ENCODE measurements at regions not wholly inside any gene's neighbourhood (a gene's known extent, or its start where the extent isn't known, plus 50 kb on each side); places are given as distances from the start of the nearest gene placed in this dataset.

- CTCF ChIA-PET = no interaction called here
- Histone ChIP-seq H3K4me3 (ENCODE audit: control insufficient read depth in 1 of 7, extremely low read depth in 1 of 7, insufficient read depth in 4 of 7, low read depth in 2 of 7, low read length in 6 of 7) (no peak overlapping the region), H3K4me1 (ENCODE audit: control extremely low read depth in 1 of 4, control insufficient read depth in 4 of 4, insufficient read depth in 4 of 4, low read length in 3 of 4) (no peaks in the 10 kb centered on the region), H3K36me3 (ENCODE audit: control insufficient read depth in 4 of 4, insufficient read depth in 4 of 4, low read length in 3 of 4) (no peaks in the 10 kb centered on the region), H3K27me3 (replicated peaks in 2 of 5; ENCODE audit: control insufficient read depth in 4 of 5, insufficient read depth in 5 of 5, low read length in 4 of 5) (no peaks in the 10 kb centered on the region), H3K27ac (ENCODE audit: insufficient read depth in 1 of 2, low read depth in 1 of 2, low read length in 2 of 2, poor library complexity in 1 of 2, severe bottlenecking in 2 of 2) (no peak overlapping the region), H3K9me3 (ENCODE audit: control extremely low read depth in 1 of 5, control insufficient read depth in 4 of 5, insufficient read depth in 2 of 5, low read depth in 1 of 5, low read length in 4 of 5) (peaks cover 0 to 11% (median 0%) of the 10 kb centered on the region in 5 experiments)
- WGBS (ENCODE audit: insufficient coverage) = 84% methylated on average over 3 of the region's 3 CpGs
- POLR2A ChIA-PET = no interaction called here
- no peak for DNase-seq
Observed at GRCh38 chr15:46111730-46112129, 476.9 kb downstream of the SQOR start.

GRCh38 chr15:46117071-46117470, 482.2 kb downstream of the SQOR start:
- H3K27me3 ChIP-seq (replicated peaks in 2 of 5; ENCODE audit: control insufficient read depth in 4 of 5, insufficient read depth in 5 of 5, low read length in 4 of 5) = no peaks in the 10 kb centered on the region
- CTCF ChIA-PET = no interaction called here
- DNase-seq = no peak
- POLR2A ChIA-PET = no interaction called here
- no peaks in the 10 kb centered on the region for H3K36me3 ChIP-seq (ENCODE audit: control insufficient read depth in 4 of 4, insufficient read depth in 4 of 4, low read length in 3 of 4)
- H3K27ac ChIP-seq (ENCODE audit: insufficient read depth in 1 of 2, low read depth in 1 of 2, low read length in 2 of 2, poor library complexity in 1 of 2, severe bottlenecking in 2 of 2) = no peak overlapping the region
- H3K4me3 ChIP-seq (ENCODE audit: control insufficient read depth in 1 of 7, extremely low read depth in 1 of 7, insufficient read depth in 4 of 7, low read depth in 2 of 7, low read length in 6 of 7) = no peak overlapping the region
- H3K4me1 ChIP-seq (ENCODE audit: control extremely low read depth in 1 of 4, control insufficient read depth in 4 of 4, insufficient read depth in 4 of 4, low read length in 3 of 4) = no peaks in the 10 kb centered on the region
- H3K9me3 ChIP-seq (ENCODE audit: control extremely low read depth in 1 of 5, control insufficient read depth in 4 of 5, insufficient read depth in 2 of 5, low read depth in 1 of 5, low read length in 4 of 5) = peaks cover 0 to 1% (median 0%) of the 10 kb centered on the region in 5 experiments

GRCh38 chr15:46120713-46121112, 485.9 kb downstream of the SQOR start:
- Histone ChIP-seq H3K36me3 (ENCODE audit: control insufficient read depth in 4 of 4, insufficient read depth in 4 of 4, low read length in 3 of 4) (no peaks in the 10 kb centered on the region), H3K27ac (ENCODE audit: insufficient read depth in 1 of 2, low read depth in 1 of 2, low read length in 2 of 2, poor library complexity in 1 of 2, severe bottlenecking in 2 of 2) (no peak overlapping the region), H3K9me3 (ENCODE audit: control extremely low read depth in 1 of 5, control insufficient read depth in 4 of 5, insufficient read depth in 2 of 5, low read depth in 1 of 5, low read length in 4 of 5) (peaks cover 0 to 7% (median 0%) of the 10 kb centered on the region in 5 experiments), H3K4me1 (ENCODE audit: control extremely low read depth in 1 of 4, control insufficient read depth in 4 of 4, insufficient read depth in 4 of 4, low read length in 3 of 4) (no peaks in the 10 kb centered on the region), H3K27me3 (replicated peaks in 2 of 5; ENCODE audit: control insufficient read depth in 4 of 5, insufficient read depth in 5 of 5, low read length in 4 of 5) (no peaks in the 10 kb centered on the region), H3K4me3 (ENCODE audit: control insufficient read depth in 1 of 7, extremely low read depth in 1 of 7, insufficient read depth in 4 of 7, low read depth in 2 of 7, low read length in 6 of 7) (no peak overlapping the region)
- ChIA-PET CTCF (no interaction called here), POLR2A (no interaction called here)
- 95% methylated on average over 3 of the region's 3 CpGs for WGBS (ENCODE audit: insufficient coverage)
- no peak for DNase-seq

- no peak overlapping the region for H3K27ac ChIP-seq (ENCODE audit: insufficient read depth in 1 of 2, low read depth in 1 of 2, low read length in 2 of 2, poor library complexity in 1 of 2, severe bottlenecking in 2 of 2)
- no peak for DNase-seq
- no peaks in the 10 kb centered on the region for H3K36me3 ChIP-seq (ENCODE audit: control insufficient read depth in 4 of 4, insufficient read depth in 4 of 4, low read length in 3 of 4)
- CTCF ChIA-PET = no interaction called here
- no peak overlapping the region for H3K4me3 ChIP-seq (ENCODE audit: control insufficient read depth in 1 of 7, extremely low read depth in 1 of 7, insufficient read depth in 4 of 7, low read depth in 2 of 7, low read length in 6 of 7)
- POLR2A ChIA-PET = no interaction called here
- H3K9me3 ChIP-seq (ENCODE audit: control extremely low read depth in 1 of 5, control insufficient read depth in 4 of 5, insufficient read depth in 2 of 5, low read depth in 1 of 5, low read length in 4 of 5) = peaks cover 0 to 7% (median 0%) of the 10 kb centered on the region in 5 experiments
- no peaks in the 10 kb centered on the region for H3K27me3 ChIP-seq (replicated peaks in 2 of 5; ENCODE audit: control insufficient read depth in 4 of 5, insufficient read depth in 5 of 5, low read length in 4 of 5)
- no peaks in the 10 kb centered on the region for H3K4me1 ChIP-seq (ENCODE audit: control extremely low read depth in 1 of 4, control insufficient read depth in 4 of 4, insufficient read depth in 4 of 4, low read length in 3 of 4)
Observed at GRCh38 chr15:46121441-46121840, 486.6 kb downstream of the SQOR start.

GRCh38 chr15:46126581-46126980, 491.8 kb downstream of the SQOR start:
- no peak overlapping the region for H3K27ac ChIP-seq (ENCODE audit: insufficient read depth in 1 of 2, low read depth in 1 of 2, low read length in 2 of 2, poor library complexity in 1 of 2, severe bottlenecking in 2 of 2)
- H3K9me3 ChIP-seq (ENCODE audit: control extremely low read depth in 1 of 5, control insufficient read depth in 4 of 5, insufficient read depth in 2 of 5, low read depth in 1 of 5, low read length in 4 of 5) = peaks cover 0 to 7% (median 0%) of the 10 kb centered on the region in 5 experiments
- no peak overlapping the region for H3K4me3 ChIP-seq (ENCODE audit: control insufficient read depth in 1 of 7, extremely low read depth in 1 of 7, insufficient read depth in 4 of 7, low read depth in 2 of 7, low read length in 6 of 7)
- CTCF ChIA-PET = no interaction called here
- 100% methylated on average over 2 of the region's 3 CpGs for WGBS (ENCODE audit: insufficient coverage)
- no peaks in the 10 kb centered on the region for H3K27me3 ChIP-seq (replicated peaks in 2 of 5; ENCODE audit: control insufficient read depth in 4 of 5, insufficient read depth in 5 of 5, low read length in 4 of 5)
- no peaks in the 10 kb centered on the region for H3K36me3 ChIP-seq (ENCODE audit: control insufficient read depth in 4 of 4, insufficient read depth in 4 of 4, low read length in 3 of 4)
- H3K4me1 ChIP-seq (ENCODE audit: control extremely low read depth in 1 of 4, control insufficient read depth in 4 of 4, insufficient read depth in 4 of 4, low read length in 3 of 4) = no peaks in the 10 kb centered on the region
- DNase-seq = no peak
- POLR2A ChIA-PET = no interaction called here

- 83% methylated on average over 1 of the region's 3 CpGs for WGBS (ENCODE audit: insufficient coverage)
- Histone ChIP-seq H3K4me1 (ENCODE audit: control extremely low read depth in 1 of 4, control insufficient read depth in 4 of 4, insufficient read depth in 4 of 4, low read length in 3 of 4) (no peaks in the 10 kb centered on the region), H3K27me3 (replicated peaks in 2 of 5; ENCODE audit: control insufficient read depth in 4 of 5, insufficient read depth in 5 of 5, low read length in 4 of 5) (no peaks in the 10 kb centered on the region), H3K9me3 (ENCODE audit: control extremely low read depth in 1 of 5, control insufficient read depth in 4 of 5, insufficient read depth in 2 of 5, low read depth in 1 of 5, low read length in 4 of 5) (peaks cover 0 to 12% (median 3%) of the 10 kb centered on the region in 5 experiments), H3K36me3 (ENCODE audit: control insufficient read depth in 4 of 4, insufficient read depth in 4 of 4, low read length in 3 of 4) (no peaks in the 10 kb centered on the region), H3K27ac (ENCODE audit: insufficient read depth in 1 of 2, low read depth in 1 of 2, low read length in 2 of 2, poor library complexity in 1 of 2, severe bottlenecking in 2 of 2) (no peak overlapping the region), H3K4me3 (ENCODE audit: control insufficient read depth in 1 of 7, extremely low read depth in 1 of 7, insufficient read depth in 4 of 7, low read depth in 2 of 7, low read length in 6 of 7) (no peak overlapping the region)
- no peak for DNase-seq
- ChIA-PET POLR2A (no interaction called here), CTCF (no interaction called here)
Observed at GRCh38 chr15:46127361-46127874, 492.6 kb downstream of the SQOR start.

- Histone ChIP-seq H3K36me3 (ENCODE audit: control insufficient read depth in 4 of 4, insufficient read depth in 4 of 4, low read length in 3 of 4) (no peaks in the 10 kb centered on the region), H3K27me3 (replicated peaks in 2 of 5; ENCODE audit: control insufficient read depth in 4 of 5, insufficient read depth in 5 of 5, low read length in 4 of 5) (no peaks in the 10 kb centered on the region), H3K27ac (ENCODE audit: insufficient read depth in 1 of 2, low read depth in 1 of 2, low read length in 2 of 2, poor library complexity in 1 of 2, severe bottlenecking in 2 of 2) (no peak overlapping the region), H3K9me3 (ENCODE audit: control extremely low read depth in 1 of 5, control insufficient read depth in 4 of 5, insufficient read depth in 2 of 5, low read depth in 1 of 5, low read length in 4 of 5) (peaks cover 0 to 7% (median 2%) of the 10 kb centered on the region in 5 experiments), H3K4me3 (ENCODE audit: control insufficient read depth in 1 of 7, extremely low read depth in 1 of 7, insufficient read depth in 4 of 7, low read depth in 2 of 7, low read length in 6 of 7) (no peak overlapping the region), H3K4me1 (ENCODE audit: control extremely low read depth in 1 of 4, control insufficient read depth in 4 of 4, insufficient read depth in 4 of 4, low read length in 3 of 4) (no peaks in the 10 kb centered on the region)
- no CpG with 5 or more reads among the region's 1 CpG for WGBS (ENCODE audit: insufficient coverage)
- no peak for DNase-seq
- ChIA-PET POLR2A (no interaction called here), CTCF (no interaction called here)
Observed at GRCh38 chr15:46129145-46129544, 494.3 kb downstream of the SQOR start.

Data from common myeloid progenitor, CD34-positive (primary cell).